ENCODE measurements at regions not wholly inside any gene's neighbourhood (a gene's known extent, or its start where the extent isn't known, plus 50 kb on each side); places are given as distances from the start of the nearest gene placed in this dataset.

DNA sequence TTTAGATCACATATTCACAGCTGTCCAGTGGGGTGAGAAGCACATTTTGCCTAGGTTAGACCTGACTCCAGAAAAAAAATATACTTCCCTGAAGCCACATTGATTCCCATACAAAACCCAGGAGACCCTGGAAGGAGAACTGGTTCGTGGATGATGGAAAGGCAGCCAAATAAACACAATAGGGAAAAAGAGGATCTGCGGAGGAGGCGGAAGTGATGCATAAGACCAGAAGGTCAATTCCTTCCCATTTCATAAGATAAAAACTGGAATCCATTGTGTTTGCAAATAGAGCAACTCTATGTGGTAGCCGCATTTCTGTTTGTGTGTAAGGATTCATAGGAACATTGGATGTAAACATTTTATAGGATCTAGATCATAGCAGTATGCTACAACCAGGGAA lies 781.9 kb upstream of the GRM7 start (continued):
- no peak for TF ChIP-seq CHD2 (IDR thresholded peaks at IDR 0.05; ENCODE audit: low read depth, low read length)

- Histone ChIP-seq H4K20me1 (ENCODE audit: insufficient read depth, low read length) (no peaks in the 10 kb centered on the region), H3K36me3 (replicated peaks in 1 of 2; ENCODE audit: control insufficient read depth in 1 of 2, insufficient read depth in 2 of 2, low read length in 2 of 2) (no peaks in the 10 kb centered on the region), H3K4me3 (replicated peaks in 1 of 3; ENCODE audit: insufficient read depth in 1 of 3, low read depth in 2 of 3, low read length in 3 of 3) (no peak overlapping the region), H3K27me3 (ENCODE audit: control insufficient read depth in 1 of 2, insufficient read depth in 2 of 2, low read length in 2 of 2) (no peaks in the 10 kb centered on the region), H3K9me3 (ENCODE audit: low read length) (peaks cover 96% of the 10 kb centered on the region), H2AFZ (ENCODE audit: low read length) (no peak overlapping the region), H3K27ac (ENCODE audit: extremely low read length, insufficient read depth, low read length) (no peak overlapping the region), H3K9ac (ENCODE audit: insufficient read depth, low read depth, low read length) (no peak overlapping the region), H3K79me2 (ENCODE audit: insufficient read depth, low read length) (no peaks in the 10 kb centered on the region), H3K4me1 (ENCODE audit: insufficient read depth, low read length) (no peaks in the 10 kb centered on the region), H3K4me2 (ENCODE audit: low read depth, low read length) (no peak overlapping the region)
- ChIA-PET POLR2A (no interaction called here), CTCF (ENCODE audit: low intra/inter-chr PET ratio, low total read pairs) (no interaction called here)
- in situ Hi-C loops (cut with HindIII; ENCODE audit: extremely low pct_ligation_motif_present, low pct_unique_long_range_greater_than_20kb) (no loop called here), intact Hi-C loops (cut with micrococcal nuclease; ENCODE audit: unreplicated experiment) (no loop called here)
- ATAC-seq (no peak), FAIRE-seq (no peak), DNase-seq (ENCODE audit: low spot score) (no peak)
- BruUV-seq (replicated peaks): no TSS peak
- WGBS (ENCODE audit: low lambda C conversion rate): 10% methylated on average over 6 of the region's 6 CpGs
- TF ChIP-seq MAF1 (CRISPR knock-in tag; IDR thresholded peaks at IDR 0.05; ENCODE audit: borderline replicate concordance) (no peak), FOXA3 (CRISPR knock-in tag; IDR thresholded peaks at IDR 0.05) (no peak)
Observed at GRCh38 chr3:6079561-6080179, 781.2 kb upstream of the GRM7 start.

DNA sequence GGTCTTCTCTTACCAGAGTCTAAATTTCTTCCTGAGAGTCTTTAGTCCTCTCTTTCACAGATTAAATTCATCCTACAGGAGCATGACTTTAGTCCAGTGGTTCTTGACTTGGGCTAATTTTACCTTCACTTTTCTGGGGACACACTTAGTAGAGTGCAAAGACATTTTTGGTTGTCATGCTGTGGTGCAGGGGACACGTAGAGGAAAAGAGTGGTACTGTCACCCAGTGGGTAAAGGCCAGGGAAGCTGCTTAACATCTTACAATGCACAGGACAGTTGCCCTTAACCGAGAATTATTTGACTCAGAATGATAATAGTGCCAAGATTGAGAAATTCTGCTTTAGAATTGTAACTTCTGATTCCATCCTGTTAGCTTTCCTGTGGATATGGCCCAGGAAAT lies 772.5 kb upstream of the GRM7 start:
- no peaks in the 10 kb centered on the region for H3K27me3 ChIP-seq (ENCODE audit: control insufficient read depth in 1 of 2, insufficient read depth in 2 of 2, low read length in 2 of 2)
- no TSS peak for BruUV-seq (replicated peaks)
- peaks cover 91% of the 10 kb centered on the region for H3K9me3 ChIP-seq (ENCODE audit: low read length)
- no peak for DNase-seq (ENCODE audit: low spot score)
- no peak overlapping the region for H3K27ac ChIP-seq (ENCODE audit: extremely low read length, insufficient read depth, low read length)
- no peaks in the 10 kb centered on the region for H3K79me2 ChIP-seq (ENCODE audit: insufficient read depth, low read length)
- H3K4me3 ChIP-seq (replicated peaks in 1 of 3; ENCODE audit: insufficient read depth in 1 of 3, low read depth in 2 of 3, low read length in 3 of 3): no peak overlapping the region
- CTCF ChIA-PET (ENCODE audit: low intra/inter-chr PET ratio, low total read pairs): no interaction called here
- no peaks in the 10 kb centered on the region for H3K4me1 ChIP-seq (ENCODE audit: insufficient read depth, low read length)
- H3K4me2 ChIP-seq (ENCODE audit: low read depth, low read length): no peak overlapping the region
- no peaks in the 10 kb centered on the region for H4K20me1 ChIP-seq (ENCODE audit: insufficient read depth, low read length)
- no peak overlapping the region for H2AFZ ChIP-seq (ENCODE audit: low read length)
- intact Hi-C loops (cut with micrococcal nuclease; ENCODE audit: unreplicated experiment) (no loop called here), in situ Hi-C loops (cut with HindIII; ENCODE audit: extremely low pct_ligation_motif_present, low pct_unique_long_range_greater_than_20kb) (no loop called here)
- H3K9ac ChIP-seq (ENCODE audit: insufficient read depth, low read depth, low read length): no peak overlapping the region
- FAIRE-seq: no peak
- WGBS (ENCODE audit: low lambda C conversion rate): 0% methylated on average over 2 of the region's 2 CpGs
- no peaks in the 10 kb centered on the region for H3K36me3 ChIP-seq (replicated peaks in 1 of 2; ENCODE audit: control insufficient read depth in 1 of 2, insufficient read depth in 2 of 2, low read length in 2 of 2)
- POLR2A ChIA-PET: no interaction called here
- no peak for ATAC-seq
- TF ChIP-seq ZXDC (CRISPR knock-in tag; IDR thresholded peaks at IDR 0.05): no peak
- TF ChIP-seq ARNT2 (CRISPR knock-in tag; IDR thresholded peaks at IDR 0.05; ENCODE audit: low read depth): no peak
- TF ChIP-seq GLI4 (CRISPR knock-in tag; IDR thresholded peaks at IDR 0.05; ENCODE audit: borderline replicate concordance): no peak
- no peak for TF ChIP-seq ZNF460 (CRISPR knock-in tag; IDR thresholded peaks at IDR 0.05; ENCODE audit: borderline replicate concordance)
- no peak for TF ChIP-seq ZNF496 (CRISPR knock-in tag; IDR thresholded peaks at IDR 0.05; ENCODE audit: insufficient replicate concordance)
- TF ChIP-seq, protein P1, sequence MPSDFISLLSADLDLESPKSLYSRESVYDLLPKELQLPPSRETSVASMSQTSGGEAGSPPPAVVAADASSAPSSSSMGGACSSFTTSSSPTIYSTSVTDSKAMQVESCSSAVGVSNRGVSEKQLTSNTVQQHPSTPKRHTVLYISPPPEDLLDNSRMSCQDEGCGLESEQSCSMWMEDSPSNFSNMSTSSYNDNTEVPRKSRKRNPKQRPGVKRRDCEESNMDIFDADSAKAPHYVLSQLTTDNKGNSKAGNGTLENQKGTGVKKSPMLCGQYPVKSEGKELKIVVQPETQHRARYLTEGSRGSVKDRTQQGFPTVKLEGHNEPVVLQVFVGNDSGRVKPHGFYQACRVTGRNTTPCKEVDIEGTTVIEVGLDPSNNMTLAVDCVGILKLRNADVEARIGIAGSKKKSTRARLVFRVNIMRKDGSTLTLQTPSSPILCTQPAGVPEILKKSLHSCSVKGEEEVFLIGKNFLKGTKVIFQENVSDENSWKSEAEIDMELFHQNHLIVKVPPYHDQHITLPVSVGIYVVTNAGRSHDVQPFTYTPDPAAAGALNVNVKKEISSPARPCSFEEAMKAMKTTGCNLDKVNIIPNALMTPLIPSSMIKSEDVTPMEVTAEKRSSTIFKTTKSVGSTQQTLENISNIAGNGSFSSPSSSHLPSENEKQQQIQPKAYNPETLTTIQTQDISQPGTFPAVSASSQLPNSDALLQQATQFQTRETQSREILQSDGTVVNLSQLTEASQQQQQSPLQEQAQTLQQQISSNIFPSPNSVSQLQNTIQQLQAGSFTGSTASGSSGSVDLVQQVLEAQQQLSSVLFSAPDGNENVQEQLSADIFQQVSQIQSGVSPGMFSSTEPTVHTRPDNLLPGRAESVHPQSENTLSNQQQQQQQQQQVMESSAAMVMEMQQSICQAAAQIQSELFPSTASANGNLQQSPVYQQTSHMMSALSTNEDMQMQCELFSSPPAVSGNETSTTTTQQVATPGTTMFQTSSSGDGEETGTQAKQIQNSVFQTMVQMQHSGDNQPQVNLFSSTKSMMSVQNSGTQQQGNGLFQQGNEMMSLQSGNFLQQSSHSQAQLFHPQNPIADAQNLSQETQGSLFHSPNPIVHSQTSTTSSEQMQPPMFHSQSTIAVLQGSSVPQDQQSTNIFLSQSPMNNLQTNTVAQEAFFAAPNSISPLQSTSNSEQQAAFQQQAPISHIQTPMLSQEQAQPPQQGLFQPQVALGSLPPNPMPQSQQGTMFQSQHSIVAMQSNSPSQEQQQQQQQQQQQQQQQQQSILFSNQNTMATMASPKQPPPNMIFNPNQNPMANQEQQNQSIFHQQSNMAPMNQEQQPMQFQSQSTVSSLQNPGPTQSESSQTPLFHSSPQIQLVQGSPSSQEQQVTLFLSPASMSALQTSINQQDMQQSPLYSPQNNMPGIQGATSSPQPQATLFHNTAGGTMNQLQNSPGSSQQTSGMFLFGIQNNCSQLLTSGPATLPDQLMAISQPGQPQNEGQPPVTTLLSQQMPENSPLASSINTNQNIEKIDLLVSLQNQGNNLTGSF (CRISPR knock-in tag; IDR thresholded peaks at IDR 0.05): no peak
